Breast epithelium (tissue), 3 donors: ENCODE measurements at regions not wholly inside any gene's neighbourhood (a gene's known extent, or its start where the extent isn't known, plus 50 kb on each side); places are given as distances from the start of the nearest gene placed in this dataset.

Experiments
- CTCF ChIP-seq, 3 donors: fragments of 450-650 bp; IDR thresholded peaks; one replicate each; pipeline ENCODE4 v1.5.1; 2016 to 2017; ENCODE audit warnings: antibody characterized with exemption in 3 of 3, mild to moderate bottlenecking in 3 of 3, moderate library complexity in 3 of 3
- POLR2A ChIP-seq: fragments of 450-650 bp; IDR thresholded peaks from one replicate; pipeline ENCODE4 v1.6.1; 2016; ENCODE audit warnings: antibody characterized with exemption, mild to moderate bottlenecking, moderate library complexity
- POLR2AphosphoS5 ChIP-seq, 3 donors: sonication (generic); formaldehyde crosslinking; IDR thresholded peaks; one replicate each; pipeline ENCODE4 v1.6.1; 2017; ENCODE audit warnings: antibody characterized with exemption in 3 of 3

DNA sequence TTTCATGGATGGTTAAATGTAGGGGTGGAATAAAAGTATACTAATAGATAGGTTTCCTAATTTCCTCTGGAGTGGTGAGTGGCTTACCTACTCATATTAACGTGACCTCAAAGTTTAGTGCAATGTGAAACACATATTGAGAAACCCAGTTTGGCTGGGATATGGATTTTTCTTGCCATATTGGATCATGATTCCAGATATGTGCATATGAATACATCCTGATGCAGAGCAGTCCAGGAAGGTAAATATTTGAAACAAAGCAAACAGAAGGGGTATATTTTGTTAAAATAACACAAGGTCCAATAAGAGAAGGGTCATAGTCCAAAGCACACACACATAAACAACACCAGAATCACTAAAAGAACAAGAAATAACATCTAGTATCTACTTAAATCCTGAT lies 608.1 kb downstream of the PKHD1 start:
- TF ChIP-seq CTCF (IDR thresholded peaks at IDR 0.05) (no peak), POLR2A (no peak), POLR2AphosphoS5 (IDR thresholded peaks at IDR 0.05) (no peak)
